ENCODE measurements at regions not wholly inside any gene's neighbourhood (a gene's known extent, or its start where the extent isn't known, plus 50 kb on each side); places are given as distances from the start of the nearest gene placed in this dataset.

- peaks cover 4% of the 10 kb centered on the region for H3K9me3 ChIP-seq
- no peaks in the 10 kb centered on the region for H3K27me3 ChIP-seq
- H3K27ac ChIP-seq = no peak overlapping the region
- H3K4me3 ChIP-seq (ENCODE audit: low read depth in 1 of 2, low read length in 1 of 2) = no peak overlapping the region
- no peaks in the 10 kb centered on the region for H3K36me3 ChIP-seq
- no peak for TF ChIP-seq CTCF (IDR thresholded peaks at IDR 0.05)
- no peaks in the 10 kb centered on the region for H3K4me1 ChIP-seq (ENCODE audit: control insufficient read depth in 1 of 2, insufficient read depth in 1 of 2, low read depth in 1 of 2, low read length in 1 of 2)
Measured at GRCh38 chr3:87145553-87145952, 81.6 kb upstream of the CHMP2B start.

- Histone ChIP-seq H3K36me3 (no peaks in the 10 kb centered on the region), H3K27ac (no peak overlapping the region), H3K9me3 (peaks cover 1% of the 10 kb centered on the region), H3K27me3 (no peaks in the 10 kb centered on the region), H3K4me1 (ENCODE audit: control insufficient read depth in 1 of 2, insufficient read depth in 1 of 2, low read depth in 1 of 2, low read length in 1 of 2) (no peaks in the 10 kb centered on the region), H3K4me3 (ENCODE audit: low read depth in 1 of 2, low read length in 1 of 2) (no peak overlapping the region)
- no peak for TF ChIP-seq CTCF (IDR thresholded peaks at IDR 0.05)
Measured at GRCh38 chr3:87136066-87136596, 91.0 kb upstream of the CHMP2B start.

GRCh38 chr3:87135412-87135811 is 91.7 kb upstream of the CHMP2B start:
- Histone ChIP-seq H3K27ac (no peak overlapping the region), H3K27me3 (no peaks in the 10 kb centered on the region), H3K9me3 (no peaks in the 10 kb centered on the region), H3K36me3 (no peaks in the 10 kb centered on the region), H3K4me1 (ENCODE audit: control insufficient read depth in 1 of 2, insufficient read depth in 1 of 2, low read depth in 1 of 2, low read length in 1 of 2) (no peaks in the 10 kb centered on the region), H3K4me3 (ENCODE audit: low read depth in 1 of 2, low read length in 1 of 2) (no peak overlapping the region)
- TF ChIP-seq CTCF (IDR thresholded peaks at IDR 0.05) = no peak

- no peak overlapping the region for H3K4me3 ChIP-seq (ENCODE audit: low read depth in 1 of 2, low read length in 1 of 2)
- no peak for TF ChIP-seq CTCF (IDR thresholded peaks at IDR 0.05)
- H3K9me3 ChIP-seq = no peaks in the 10 kb centered on the region
- H3K4me1 ChIP-seq (ENCODE audit: control insufficient read depth in 1 of 2, insufficient read depth in 1 of 2, low read depth in 1 of 2, low read length in 1 of 2) = no peaks in the 10 kb centered on the region
- no peaks in the 10 kb centered on the region for H3K27me3 ChIP-seq
- H3K27ac ChIP-seq = no peak overlapping the region
- no peaks in the 10 kb centered on the region for H3K36me3 ChIP-seq
Measured at GRCh38 chr3:87132801-87133200, 94.3 kb upstream of the CHMP2B start.

GRCh38 chr3:87128006-87128405 is 99.1 kb upstream of the CHMP2B start:
- Histone ChIP-seq H3K4me3 (ENCODE audit: low read depth in 1 of 2, low read length in 1 of 2) (no peak overlapping the region), H3K4me1 (ENCODE audit: control insufficient read depth in 1 of 2, insufficient read depth in 1 of 2, low read depth in 1 of 2, low read length in 1 of 2) (no peaks in the 10 kb centered on the region)

More at GRCh38 chr3:87128006-87128405, 99.1 kb upstream of the CHMP2B start:
- no peak for TF ChIP-seq CTCF (IDR thresholded peaks at IDR 0.05)
- Histone ChIP-seq H3K27me3 (no peaks in the 10 kb centered on the region), H3K27ac (no peak overlapping the region), H3K9me3 (no peaks in the 10 kb centered on the region), H3K36me3 (no peaks in the 10 kb centered on the region)
